Fibroblast of lung (primary cell): ENCODE measurements at regions not wholly inside any gene's neighbourhood (a gene's known extent, or its start where the extent isn't known, plus 50 kb on each side); places are given as distances from the start of the nearest gene placed in this dataset.
A peak's percentile ranks its signal among the peaks of the same experiment; 100 is the strongest.

Source experiments
- DNase-seq, 2 donors: peaks; one replicate each; pipeline versions ENCODE4 v3.0.0 to v3.0.0-alpha.2; 2010; ENCODE audit warnings: low read depth in 2 of 2
- H2AFZ ChIP-seq: 2 replicates; pipeline ENCODE4 v1.5.1; 2012; ENCODE audit warnings: low read length, control low read depth, inconsistent platforms
- H3K27ac ChIP-seq: 2 replicates; pipeline ENCODE4 v1.5.1; 2011; ENCODE audit warnings: low read length, control low read depth; ENCODE audit not compliant: insufficient read depth
- H3K27me3 ChIP-seq: 2 replicates; pipeline ENCODE4 v1.5.1; 2011; ENCODE audit warnings: mild to moderate bottlenecking, low read length; ENCODE audit not compliant: control insufficient read depth, insufficient read depth
- H3K36me3 ChIP-seq: 2 replicates; pipeline ENCODE4 v1.5.1; 2011; ENCODE audit warnings: low read length; ENCODE audit not compliant: control insufficient read depth, insufficient read depth
- H3K4me1 ChIP-seq: 2 replicates; pipeline ENCODE4 v1.5.1; 2011; ENCODE audit warnings: low read length; ENCODE audit not compliant: control insufficient read depth, insufficient read depth; ENCODE audit errors: extremely low read depth
- H3K4me2 ChIP-seq: 2 replicates; pipeline ENCODE4 v1.5.1; 2011; ENCODE audit warnings: low read length, control low read depth; ENCODE audit not compliant: insufficient read depth; ENCODE audit errors: extremely low read depth
- H3K4me3 ChIP-seq, 4 experiments: fragments of 200-600 bp in 1 of 4; sonication (generic) in 1 of 4; replicated peaks in 1 of 4; 2 replicates each; pipeline ENCODE4 v1.5.1; 2011 to 2016; ENCODE audit warnings: low read length in 4 of 4, low read depth in 3 of 4, mild to moderate bottlenecking in 3 of 4, control low read depth in 2 of 4, inconsistent platforms in 1 of 4, mixed read lengths in 1 of 4; ENCODE audit not compliant: insufficient read depth in 1 of 4; ENCODE audit errors: control extremely low read depth in 1 of 4
- H3K79me2 ChIP-seq: 2 replicates; pipeline ENCODE4 v1.5.1; 2012; ENCODE audit warnings: mild to moderate bottlenecking, low read length, inconsistent platforms; ENCODE audit not compliant: control insufficient read depth, insufficient read depth
- H3K9ac ChIP-seq: 2 replicates; pipeline ENCODE4 v1.5.1; 2011; ENCODE audit warnings: mild to moderate bottlenecking, low read length, control low read depth; ENCODE audit not compliant: insufficient read depth
- H3K9me3 ChIP-seq: 2 replicates; pipeline ENCODE4 v1.5.1; 2012; ENCODE audit warnings: low read depth, low read length; ENCODE audit not compliant: control insufficient read depth, insufficient read depth
- H4K20me1 ChIP-seq: 2 replicates; pipeline ENCODE4 v1.5.1; 2011; ENCODE audit warnings: low read length; ENCODE audit not compliant: control insufficient read depth, insufficient read depth; ENCODE audit errors: extremely low read depth
- CTCF ChIP-seq, 2 donors: IDR thresholded peaks in 1 of 2; conservative IDR thresholded peaks in 1 of 2; 1 replicate in 1 of 2; 2 replicates in 1 of 2; pipeline ENCODE4 v1.5.1; 2011 to 2012; ENCODE audit warnings: low read length in 2 of 2, control low read depth in 1 of 2, inconsistent platforms in 1 of 2, low read depth in 1 of 2, mild to moderate bottlenecking in 1 of 2
- EZH2 ChIP-seq: IDR thresholded peaks from 2 replicates; pipeline ENCODE4 v1.5.1; 2012; ENCODE audit warnings: low read length, control low read depth, mild to moderate bottlenecking; ENCODE audit errors: missing control alignments

GRCh38 chr18:39834636-39835035 lies 2120.4 kb upstream of the PIK3C3 start:
- H3K9ac ChIP-seq: no peak overlapping the region
- no peak overlapping the region for H2AFZ ChIP-seq
- H3K27ac ChIP-seq: no peak overlapping the region
- H3K36me3 ChIP-seq: no peaks in the 10 kb centered on the region
- no peak overlapping the region for H3K4me3 ChIP-seq
- no peak for TF ChIP-seq CTCF (conservative IDR thresholded peaks at IDR 0.05 in 1 of 2, IDR thresholded peaks at IDR 0.05 in 1 of 2; ENCODE audit: low read depth in 1 of 2, low read length in 2 of 2)
- no peak for TF ChIP-seq EZH2
- H3K4me1 ChIP-seq: no peaks in the 10 kb centered on the region
- H3K27me3 ChIP-seq: no peaks in the 10 kb centered on the region
- no peaks in the 10 kb centered on the region for H4K20me1 ChIP-seq
- DNase-seq: no peak
- no peak overlapping the region for H3K4me2 ChIP-seq
- no peaks in the 10 kb centered on the region for H3K79me2 ChIP-seq
- H3K9me3 ChIP-seq: no peaks in the 10 kb centered on the region

- no peaks in the 10 kb centered on the region for H3K9me3 ChIP-seq
- no peak for DNase-seq
- H3K4me1 ChIP-seq: no peaks in the 10 kb centered on the region
- H3K27me3 ChIP-seq: no peaks in the 10 kb centered on the region
- no peaks in the 10 kb centered on the region for H3K36me3 ChIP-seq
- no peak overlapping the region for H3K4me2 ChIP-seq
- H4K20me1 ChIP-seq: no peaks in the 10 kb centered on the region
- TF ChIP-seq EZH2 (no peak), CTCF (conservative IDR thresholded peaks at IDR 0.05 in 1 of 2, IDR thresholded peaks at IDR 0.05 in 1 of 2; ENCODE audit: low read depth in 1 of 2, low read length in 2 of 2) (no peak)
- no peak overlapping the region for H2AFZ ChIP-seq
- no peak overlapping the region for H3K27ac ChIP-seq
- no peak overlapping the region for H3K9ac ChIP-seq
- no peak overlapping the region for H3K4me3 ChIP-seq
- H3K79me2 ChIP-seq: no peaks in the 10 kb centered on the region
These were observed 2129.4 kb upstream of the PIK3C3 start for GRCh38 chr18:39825485-39826150.

- H4K20me1 ChIP-seq: no peaks in the 10 kb centered on the region
- H3K9ac ChIP-seq: no peak overlapping the region
- no peaks in the 10 kb centered on the region for H3K36me3 ChIP-seq
- TF ChIP-seq EZH2 (no peak), CTCF (conservative IDR thresholded peaks at IDR 0.05 in 1 of 2, IDR thresholded peaks at IDR 0.05 in 1 of 2; ENCODE audit: low read depth in 1 of 2, low read length in 2 of 2) (no peak)
- H3K4me1 ChIP-seq: no peaks in the 10 kb centered on the region
- H3K27me3 ChIP-seq: no peaks in the 10 kb centered on the region
- H3K4me3 ChIP-seq: no peak overlapping the region
- peak; percentile 41 to 42 for DNase-seq
- H3K79me2 ChIP-seq: no peaks in the 10 kb centered on the region
- no peak overlapping the region for H3K27ac ChIP-seq
- peaks cover 13% of the 10 kb centered on the region for H3K9me3 ChIP-seq
- no peak overlapping the region for H3K4me2 ChIP-seq
- no peak overlapping the region for H2AFZ ChIP-seq
These were observed 2148.5 kb upstream of the PIK3C3 start for GRCh38 chr18:39806525-39806924.
